ENCODE measurements at regions not wholly inside any gene's neighbourhood (a gene's known extent, or its start where the extent isn't known, plus 50 kb on each side); places are given as distances from the start of the nearest gene placed in this dataset.

DNA sequence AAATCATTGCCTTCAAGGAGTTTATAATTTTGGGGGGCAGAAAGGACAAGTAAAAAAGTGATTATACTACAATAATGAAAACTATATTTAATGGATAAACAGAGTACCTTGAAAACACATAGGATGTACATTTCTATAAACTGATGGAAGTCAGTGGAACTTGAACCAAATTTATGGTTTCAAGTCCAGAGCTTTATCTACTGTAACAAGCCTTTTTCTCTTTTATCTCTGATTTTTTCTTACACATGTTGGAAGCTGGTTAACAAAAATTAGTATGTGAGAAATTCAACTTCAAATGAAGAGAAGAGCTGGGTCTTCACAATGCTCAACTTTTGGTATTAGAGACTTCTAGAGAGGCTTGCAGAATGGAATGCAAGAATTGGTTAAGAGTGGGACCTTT is 393.6 kb downstream of the LMO7 start:
- H3K9ac ChIP-seq: no peak overlapping the region
- DNase-seq: no peak
- H3K4me1 ChIP-seq (ENCODE audit: insufficient read depth): no peaks in the 10 kb centered on the region
- in situ Hi-C loops (cut with MboI): no loop called here
- H3K4me3 ChIP-seq: no peak overlapping the region
- H3F3A ChIP-seq (ENCODE audit: insufficient read depth): no peaks in the 10 kb centered on the region
- no peak overlapping the region for H2AFZ ChIP-seq
- no peak overlapping the region for H3K27ac ChIP-seq
- no peaks in the 10 kb centered on the region for H3K36me3 ChIP-seq (ENCODE audit: low read depth)
- H3K27me3 ChIP-seq (replicated peaks; ENCODE audit: insufficient read depth): 0 out of 2 replicates have a peak, but pooled peaks cover 3% of the 10 kb centered on the region
- TF ChIP-seq EZH2phosphoT487 (IDR thresholded peaks at IDR 0.05; ENCODE audit: insufficient read depth, low read depth) (no peak), EZH2 (IDR thresholded peaks at IDR 0.05; ENCODE audit: insufficient read depth, poor library complexity, severe bottlenecking) (no peak)
- no peaks in the 10 kb centered on the region for H3K9me2 ChIP-seq (ENCODE audit: insufficient read depth)
- H3K9me3 ChIP-seq (ENCODE audit: low read depth): no peaks in the 10 kb centered on the region
- H4K20me1 ChIP-seq (ENCODE audit: insufficient read depth): no peaks in the 10 kb centered on the region
- no peaks in the 10 kb centered on the region for H3K79me2 ChIP-seq (ENCODE audit: insufficient read depth)
- no peak overlapping the region for H3K4me2 ChIP-seq (ENCODE audit: unreplicated experiment)

DNA sequence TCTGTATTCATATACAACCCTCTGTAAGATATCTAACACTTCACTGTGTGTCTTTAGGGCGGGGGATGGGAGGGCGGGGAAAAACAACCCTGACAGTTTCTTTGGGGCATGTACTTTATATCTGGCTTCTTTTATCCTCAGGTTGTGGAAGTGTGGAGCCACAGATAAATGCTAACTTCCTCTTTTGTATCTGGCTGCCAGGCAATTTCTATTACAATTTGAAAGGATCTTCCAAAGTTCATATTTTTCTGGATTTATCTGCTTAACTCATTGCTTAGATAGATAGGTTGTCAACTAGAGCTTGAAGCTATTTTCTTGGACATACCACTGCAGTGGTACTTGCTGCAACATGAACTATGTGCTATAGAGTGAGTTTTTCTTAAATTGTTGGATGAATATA is 393.0 kb downstream of the LMO7 start:
- 0 out of 2 replicates have a peak, but pooled peaks cover 3% of the 10 kb centered on the region for H3K27me3 ChIP-seq (replicated peaks; ENCODE audit: insufficient read depth)
- no peak overlapping the region for H3K9ac ChIP-seq
- no peaks in the 10 kb centered on the region for H3K36me3 ChIP-seq (ENCODE audit: low read depth)
- no peak overlapping the region for H3K27ac ChIP-seq
- TF ChIP-seq EZH2 (IDR thresholded peaks at IDR 0.05; ENCODE audit: insufficient read depth, poor library complexity, severe bottlenecking) (no peak), EZH2phosphoT487 (IDR thresholded peaks at IDR 0.05; ENCODE audit: insufficient read depth, low read depth) (no peak)
- 53 to 57% methylated on average over 2 of the region's 2 CpGs for WGBS, 2 experiments (ENCODE audit: low coverage in 1 of 2, low lambda C conversion rate in 2 of 2, missing lambda C conversion rate in 2 of 2)
- no peaks in the 10 kb centered on the region for H3K9me2 ChIP-seq (ENCODE audit: insufficient read depth)
- no peak overlapping the region for H2AFZ ChIP-seq
- in situ Hi-C loops (cut with MboI): no loop called here
- DNase-seq: no peak
- H3K4me3 ChIP-seq: no peak overlapping the region
- no peaks in the 10 kb centered on the region for H3K9me3 ChIP-seq (ENCODE audit: low read depth)
- H3F3A ChIP-seq (ENCODE audit: insufficient read depth): no peaks in the 10 kb centered on the region
- H3K4me2 ChIP-seq (ENCODE audit: unreplicated experiment): no peak overlapping the region
- no peaks in the 10 kb centered on the region for H3K4me1 ChIP-seq (ENCODE audit: insufficient read depth)
- H3K79me2 ChIP-seq (ENCODE audit: insufficient read depth): no peaks in the 10 kb centered on the region
- H4K20me1 ChIP-seq (ENCODE audit: insufficient read depth): no peaks in the 10 kb centered on the region

DNA sequence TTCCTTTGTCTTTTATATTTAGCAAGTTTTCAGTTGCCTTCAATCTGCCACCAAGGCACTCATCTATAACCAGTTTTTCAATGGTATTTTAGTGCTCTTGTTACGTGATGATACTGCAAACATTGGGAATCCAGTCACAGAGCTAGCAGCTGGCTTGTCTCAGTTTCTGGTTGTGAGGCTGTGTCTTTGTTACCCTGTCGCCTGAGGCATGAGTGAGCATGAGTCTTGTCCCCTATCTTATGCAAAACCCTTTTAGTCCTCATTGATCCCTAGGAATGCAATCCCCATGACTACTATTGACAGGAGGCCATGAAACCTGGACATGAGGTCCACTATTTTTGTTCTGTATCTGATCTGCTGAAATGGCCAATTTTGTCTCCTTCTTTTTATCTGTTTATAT is 391.0 kb downstream of the LMO7 start:
- 56 to 74% methylated on average over 2 of the region's 2 CpGs for WGBS, 2 experiments (ENCODE audit: low coverage in 1 of 2, low lambda C conversion rate in 2 of 2, missing lambda C conversion rate in 2 of 2)
- H3K79me2 ChIP-seq (ENCODE audit: insufficient read depth): no peaks in the 10 kb centered on the region
- H2AFZ ChIP-seq: no peak overlapping the region
- no peaks in the 10 kb centered on the region for H4K20me1 ChIP-seq (ENCODE audit: insufficient read depth)
- no peak overlapping the region for H3K27ac ChIP-seq
- no peaks in the 10 kb centered on the region for H3K9me3 ChIP-seq (ENCODE audit: low read depth)
- no peak overlapping the region for H3K4me3 ChIP-seq
- H3K9ac ChIP-seq: no peak overlapping the region
- no peak for DNase-seq
- H3F3A ChIP-seq (ENCODE audit: insufficient read depth): no peaks in the 10 kb centered on the region
- H3K36me3 ChIP-seq (ENCODE audit: low read depth): no peaks in the 10 kb centered on the region
- no peaks in the 10 kb centered on the region for H3K9me2 ChIP-seq (ENCODE audit: insufficient read depth)
- H3K4me1 ChIP-seq (ENCODE audit: insufficient read depth): peaks cover 4% of the 10 kb centered on the region; the same call in 1 of the 2 replicates
- TF ChIP-seq EZH2 (IDR thresholded peaks at IDR 0.05; ENCODE audit: insufficient read depth, poor library complexity, severe bottlenecking) (no peak), EZH2phosphoT487 (IDR thresholded peaks at IDR 0.05; ENCODE audit: insufficient read depth, low read depth) (no peak)
- 0 out of 2 replicates have a peak, but pooled peaks cover 3% of the 10 kb centered on the region for H3K27me3 ChIP-seq (replicated peaks; ENCODE audit: insufficient read depth)
- no peak overlapping the region for H3K4me2 ChIP-seq (ENCODE audit: unreplicated experiment)
- in situ Hi-C loops (cut with MboI): no loop called here

GRCh38 chr13:76025392-76025791 is 389.3 kb downstream of the LMO7 start:
- WGBS, 2 experiments (ENCODE audit: low coverage in 1 of 2, low lambda C conversion rate in 2 of 2, missing lambda C conversion rate in 2 of 2): 71 to 73% methylated on average over 6 of the region's 6 CpGs
- Histone ChIP-seq H3K9me2 (ENCODE audit: insufficient read depth) (no peaks in the 10 kb centered on the region), H3K9me3 (ENCODE audit: low read depth) (no peaks in the 10 kb centered on the region), H3K27me3 (replicated peaks; ENCODE audit: insufficient read depth) (no peaks in the 10 kb centered on the region), H3K4me3 (no peak overlapping the region), H3K4me2 (ENCODE audit: unreplicated experiment) (no peak overlapping the region), H3K4me1 (ENCODE audit: insufficient read depth) (peaks cover 4% of the 10 kb centered on the region; the same call in 1 of the 2 replicates), H3K36me3 (ENCODE audit: low read depth) (no peaks in the 10 kb centered on the region), H3K79me2 (ENCODE audit: insufficient read depth) (no peaks in the 10 kb centered on the region), H3F3A (ENCODE audit: insufficient read depth) (no peaks in the 10 kb centered on the region), H2AFZ (no peak overlapping the region), H3K27ac (no peak overlapping the region), H3K9ac (no peak overlapping the region), H4K20me1 (ENCODE audit: insufficient read depth) (no peaks in the 10 kb centered on the region)
- no peak for DNase-seq
- in situ Hi-C loops (cut with MboI): no loop called here
- TF ChIP-seq EZH2 (IDR thresholded peaks at IDR 0.05; ENCODE audit: insufficient read depth, poor library complexity, severe bottlenecking) (no peak), EZH2phosphoT487 (IDR thresholded peaks at IDR 0.05; ENCODE audit: insufficient read depth, low read depth) (no peak)

DNA sequence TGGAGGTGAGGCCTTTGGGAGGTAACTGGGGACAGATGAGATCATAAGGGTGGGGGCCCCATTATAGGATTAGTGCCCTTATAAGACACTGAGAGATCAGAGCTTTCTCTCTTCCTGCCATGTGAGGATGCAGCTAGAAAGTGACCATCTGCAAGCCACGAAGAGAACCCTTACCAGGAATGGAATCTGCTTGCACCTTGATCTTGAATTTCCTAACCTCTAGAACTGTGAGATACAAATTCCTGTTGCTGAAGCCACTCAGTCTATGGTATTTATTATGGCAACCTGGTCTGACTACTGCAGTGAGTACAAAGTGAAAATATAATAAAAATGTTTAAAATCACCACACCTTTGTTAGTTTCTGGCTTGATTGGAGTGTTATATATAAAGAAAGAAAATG is 388.0 kb downstream of the LMO7 start:
- 53 to 67% methylated on average over 1 of the region's 1 CpG for WGBS, 2 experiments (ENCODE audit: low coverage in 1 of 2, low lambda C conversion rate in 2 of 2, missing lambda C conversion rate in 2 of 2)
- H4K20me1 ChIP-seq (ENCODE audit: insufficient read depth): no peaks in the 10 kb centered on the region
- no peaks in the 10 kb centered on the region for H3K9me3 ChIP-seq (ENCODE audit: low read depth)
- peaks cover 4% of the 10 kb centered on the region; the same call in 1 of the 2 replicates for H3K4me1 ChIP-seq (ENCODE audit: insufficient read depth)
- H3K36me3 ChIP-seq (ENCODE audit: low read depth): no peaks in the 10 kb centered on the region
- in situ Hi-C loops (cut with MboI): no loop called here
- no peaks in the 10 kb centered on the region for H3K79me2 ChIP-seq (ENCODE audit: insufficient read depth)
- no peak overlapping the region for H2AFZ ChIP-seq
- H3K9ac ChIP-seq: no peak overlapping the region
- DNase-seq: no peak
- H3K4me2 ChIP-seq (ENCODE audit: unreplicated experiment): no peak overlapping the region
- TF ChIP-seq EZH2 (IDR thresholded peaks at IDR 0.05; ENCODE audit: insufficient read depth, poor library complexity, severe bottlenecking) (no peak), EZH2phosphoT487 (IDR thresholded peaks at IDR 0.05; ENCODE audit: insufficient read depth, low read depth) (no peak)
- H3K4me3 ChIP-seq: no peak overlapping the region
- no peaks in the 10 kb centered on the region for H3K27me3 ChIP-seq (replicated peaks; ENCODE audit: insufficient read depth)
- no peak overlapping the region for H3K27ac ChIP-seq
- no peaks in the 10 kb centered on the region for H3K9me2 ChIP-seq (ENCODE audit: insufficient read depth)
- H3F3A ChIP-seq (ENCODE audit: insufficient read depth): no peaks in the 10 kb centered on the region
